Activated T-helper 17 cell treated with anti-CD3 and anti-CD28 coated beads, Interleukin-2, amount 50 U/mL, for 72 hours (primary cell): ENCODE measurements at regions not wholly inside any gene's neighbourhood (a gene's known extent, or its start where the extent isn't known, plus 50 kb on each side); places are given as distances from the start of the nearest gene placed in this dataset.

Experiments used
- ATAC-seq: fragments of 150-1000 bp; cut with Tn5 transposase; replicated peaks from 2 replicates; pipeline ENCODE4 v1.10.0; 2021; ENCODE audit warnings: mild to moderate bottlenecking, moderate library complexity
- H3K27ac Mint-ChIP-seq: one replicate; pipeline ENCODE4 v1.8.0; 2022; ENCODE audit warnings: mixed read lengths
- H3K27me3 Mint-ChIP-seq: one replicate; pipeline ENCODE4 v1.8.0; 2022; ENCODE audit warnings: mixed read lengths
- H3K36me3 Mint-ChIP-seq: one replicate; pipeline ENCODE4 v1.8.0; 2022; ENCODE audit warnings: low read depth, mild to moderate bottlenecking, mixed read lengths
- H3K4me1 Mint-ChIP-seq: one replicate; pipeline ENCODE4 v1.8.0; 2022; ENCODE audit warnings: mixed read lengths
- H3K4me3 Mint-ChIP-seq: one replicate; pipeline ENCODE4 v1.8.0; 2022; ENCODE audit warnings: mild to moderate bottlenecking, mixed read lengths
- H3K9me3 Mint-ChIP-seq: one replicate; pipeline ENCODE4 v1.8.0; 2022; ENCODE audit warnings: mixed read lengths

- H3K9me3 Mint-ChIP-seq = peaks cover 31% of the 10 kb centered on the region
Measured at GRCh38 chr11:109267293-109268095, 154.5 kb upstream of the C11orf87 start.

GRCh38 chr11:109275931-109276330 is 146.1 kb upstream of the C11orf87 start:
- H3K36me3 Mint-ChIP-seq = no peaks in the 10 kb centered on the region
- no peak for ATAC-seq
- no peaks in the 10 kb centered on the region for H3K27me3 Mint-ChIP-seq
- peaks cover 18% of the 10 kb centered on the region for H3K9me3 Mint-ChIP-seq
- no peaks in the 10 kb centered on the region for H3K4me1 Mint-ChIP-seq
- H3K4me3 Mint-ChIP-seq = no peak overlapping the region
- no peak overlapping the region for H3K27ac Mint-ChIP-seq

More at GRCh38 chr11:109267293-109268095, 154.5 kb upstream of the C11orf87 start:
- ATAC-seq = no peak
- Mint-ChIP-seq H3K36me3 (no peaks in the 10 kb centered on the region), H3K4me3 (no peak overlapping the region), H3K4me1 (no peaks in the 10 kb centered on the region), H3K27ac (no peak overlapping the region), H3K27me3 (no peaks in the 10 kb centered on the region)

DNA sequence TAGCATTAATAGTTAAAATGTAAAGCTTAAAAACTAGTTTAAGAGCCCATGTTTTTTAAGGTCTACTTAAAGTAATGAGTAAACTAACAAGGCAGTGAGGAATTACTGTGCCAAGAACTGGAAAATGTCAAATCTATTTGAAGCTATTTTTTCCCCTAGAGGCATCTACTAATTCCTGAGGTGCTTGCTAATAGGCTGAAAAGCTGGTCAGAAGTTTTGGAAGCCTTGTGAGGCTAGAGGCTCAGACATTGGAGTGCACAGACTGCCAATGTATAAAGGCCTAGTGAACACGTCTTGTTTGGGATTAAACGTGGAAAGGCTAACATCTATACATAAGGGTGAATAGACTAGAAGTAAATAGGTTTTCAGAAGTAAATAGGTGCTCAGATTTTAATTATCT is 136.5 kb upstream of the C11orf87 start:
- Mint-ChIP-seq H3K9me3 (peaks cover 3% of the 10 kb centered on the region), H3K27ac (no peak overlapping the region), H3K36me3 (no peaks in the 10 kb centered on the region), H3K4me3 (no peak overlapping the region), H3K4me1 (no peaks in the 10 kb centered on the region), H3K27me3 (no peaks in the 10 kb centered on the region)
- no peak for ATAC-seq

DNA sequence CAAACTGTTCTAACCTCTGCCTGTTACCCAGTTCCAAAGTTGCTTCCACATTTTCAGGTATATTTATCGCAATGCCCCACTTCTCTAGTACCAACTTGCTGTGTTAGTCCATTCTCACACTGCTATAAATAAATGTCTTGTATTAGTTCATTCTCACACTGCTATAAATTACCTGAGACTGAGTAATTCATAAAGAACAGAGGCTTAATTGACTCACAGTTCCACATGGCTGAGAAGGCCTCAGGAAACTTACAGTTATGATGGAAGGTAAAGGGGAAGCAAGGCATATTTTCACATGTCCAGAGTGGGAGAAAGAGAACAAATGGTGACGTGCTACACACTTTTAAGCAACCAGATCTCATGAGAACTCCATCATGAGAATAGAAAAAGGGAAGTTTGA is 130.4 kb upstream of the C11orf87 start:
- no peak for ATAC-seq
- H3K4me3 Mint-ChIP-seq = no peak overlapping the region
- no peaks in the 10 kb centered on the region for H3K4me1 Mint-ChIP-seq
- peaks cover 5% of the 10 kb centered on the region for H3K9me3 Mint-ChIP-seq
- no peak overlapping the region for H3K27ac Mint-ChIP-seq
- no peaks in the 10 kb centered on the region for H3K27me3 Mint-ChIP-seq
- H3K36me3 Mint-ChIP-seq = no peaks in the 10 kb centered on the region

DNA sequence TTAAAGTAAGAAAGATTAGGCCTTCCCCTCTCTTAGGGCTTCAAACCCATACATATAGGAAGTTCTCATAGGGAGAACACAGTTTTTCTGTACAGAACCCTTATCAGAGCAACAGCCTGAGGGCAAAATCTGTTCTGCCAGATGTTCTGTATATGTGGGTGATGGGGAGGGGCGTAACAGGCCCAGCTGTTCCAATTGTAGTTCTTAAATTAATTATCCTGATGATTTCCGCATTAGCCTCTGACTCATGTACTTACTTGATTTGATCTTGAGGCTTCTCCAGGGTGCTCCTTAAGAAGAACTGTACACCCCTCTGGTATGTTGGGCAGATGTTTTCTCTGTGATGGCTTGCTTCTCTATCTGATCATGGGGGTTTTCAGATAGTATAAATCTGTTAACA is 123.1 kb upstream of the C11orf87 start:
- H3K36me3 Mint-ChIP-seq = no peaks in the 10 kb centered on the region
- H3K27ac Mint-ChIP-seq = no peak overlapping the region
- no peaks in the 10 kb centered on the region for H3K9me3 Mint-ChIP-seq
- no peak for ATAC-seq
- no peak overlapping the region for H3K4me3 Mint-ChIP-seq
- H3K4me1 Mint-ChIP-seq = no peaks in the 10 kb centered on the region
- H3K27me3 Mint-ChIP-seq = no peaks in the 10 kb centered on the region

DNA sequence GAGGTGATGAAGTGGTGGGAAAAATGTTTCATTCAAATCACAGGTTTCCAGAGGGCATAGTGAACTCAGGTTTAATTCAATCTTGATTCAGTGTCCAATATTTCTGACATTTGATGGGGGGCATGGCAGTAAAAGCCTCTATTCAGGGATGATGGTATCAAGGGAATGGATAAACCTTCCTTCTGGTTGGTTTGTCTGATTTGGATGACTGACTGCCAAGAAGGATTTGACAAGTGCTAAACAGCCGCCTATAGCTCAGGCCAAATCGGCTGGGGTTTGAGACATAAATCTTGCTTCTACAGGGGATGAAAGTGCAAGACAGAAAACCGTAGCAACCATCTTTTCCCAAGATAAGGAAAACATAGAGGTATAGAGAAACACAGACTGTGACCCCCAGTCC is 121.8 kb upstream of the C11orf87 start:
- Mint-ChIP-seq H3K4me3 (no peak overlapping the region), H3K27ac (no peak overlapping the region), H3K9me3 (no peaks in the 10 kb centered on the region), H3K4me1 (no peaks in the 10 kb centered on the region), H3K27me3 (no peaks in the 10 kb centered on the region), H3K36me3 (no peaks in the 10 kb centered on the region)
- ATAC-seq = no peak

DNA sequence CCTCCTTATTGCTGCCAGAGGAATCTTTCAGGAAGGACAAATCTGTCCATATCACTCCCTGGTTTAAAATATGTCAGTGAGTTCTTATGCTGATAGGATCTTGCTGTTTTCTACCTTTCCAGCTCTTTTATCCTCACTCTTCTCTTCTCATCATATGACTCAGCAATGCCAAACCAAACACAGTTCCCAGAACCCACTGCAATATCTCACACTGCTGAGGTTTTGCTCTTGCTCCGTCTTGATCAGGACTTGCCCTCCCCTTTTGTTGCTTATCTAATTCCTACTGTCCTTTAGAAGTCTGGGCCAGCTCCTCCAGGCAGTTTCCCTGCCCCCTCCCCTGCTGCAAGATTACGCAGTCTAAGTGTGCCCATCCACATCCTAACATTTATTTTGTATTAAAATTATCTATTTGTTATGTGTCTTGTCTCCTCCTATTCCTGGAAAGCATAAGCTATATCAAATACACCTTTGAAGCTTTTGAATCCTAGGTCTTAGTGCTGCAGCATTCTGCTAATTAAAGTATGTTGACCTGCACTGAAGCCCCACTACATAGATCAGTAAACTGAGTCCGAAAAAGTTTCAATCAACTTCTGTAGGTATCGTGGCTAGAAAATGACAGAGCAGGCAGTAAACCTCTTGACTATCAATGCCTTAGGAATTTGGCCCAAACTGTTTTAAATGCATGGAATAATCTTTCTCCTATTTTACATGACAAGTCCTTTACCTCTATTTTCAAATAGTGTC is 119.2 kb upstream of the C11orf87 start:
- peaks cover 5% of the 10 kb centered on the region for H3K9me3 Mint-ChIP-seq
- no peak overlapping the region for H3K27ac Mint-ChIP-seq
- H3K36me3 Mint-ChIP-seq = no peaks in the 10 kb centered on the region
- no peak overlapping the region for H3K4me3 Mint-ChIP-seq
- no peak for ATAC-seq
- no peaks in the 10 kb centered on the region for H3K4me1 Mint-ChIP-seq
- no peaks in the 10 kb centered on the region for H3K27me3 Mint-ChIP-seq

- Mint-ChIP-seq H3K27ac (no peak overlapping the region), H3K36me3 (no peaks in the 10 kb centered on the region), H3K9me3 (peaks cover 5% of the 10 kb centered on the region), H3K27me3 (no peaks in the 10 kb centered on the region), H3K4me3 (no peak overlapping the region), H3K4me1 (no peaks in the 10 kb centered on the region)
- ATAC-seq = no peak
Measured at GRCh38 chr11:109303342-109303741, 118.6 kb upstream of the C11orf87 start.

DNA sequence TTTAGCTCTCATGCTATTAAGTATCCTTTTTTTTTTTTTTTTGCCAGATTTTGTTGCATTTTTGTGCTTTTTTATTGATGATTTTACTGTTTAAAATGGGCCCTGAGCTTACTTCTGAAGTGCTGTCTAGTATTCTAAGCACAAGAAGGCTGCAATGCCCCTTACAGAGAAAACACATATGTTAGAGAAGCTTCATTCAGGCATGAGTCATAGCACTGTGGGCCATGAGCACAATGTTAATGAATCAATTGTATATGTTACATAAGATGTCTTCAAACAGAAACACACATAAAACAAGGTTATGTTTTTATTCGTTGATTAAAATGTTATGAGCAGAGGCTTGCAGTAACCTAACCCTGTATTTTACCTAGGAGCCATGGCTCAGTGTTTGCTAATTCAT is 117.8 kb upstream of the C11orf87 start:
- Mint-ChIP-seq H3K27me3 (no peaks in the 10 kb centered on the region), H3K36me3 (no peaks in the 10 kb centered on the region), H3K4me1 (no peaks in the 10 kb centered on the region), H3K4me3 (no peak overlapping the region), H3K9me3 (peaks cover 5% of the 10 kb centered on the region), H3K27ac (no peak overlapping the region)
- ATAC-seq = no peak

GRCh38 chr11:109305009-109305408 is 117.0 kb upstream of the C11orf87 start:
- Mint-ChIP-seq H3K4me3 (no peak overlapping the region), H3K4me1 (no peaks in the 10 kb centered on the region), H3K9me3 (peaks cover 5% of the 10 kb centered on the region), H3K36me3 (no peaks in the 10 kb centered on the region), H3K27me3 (no peaks in the 10 kb centered on the region), H3K27ac (no peak overlapping the region)
- ATAC-seq = no peak

DNA sequence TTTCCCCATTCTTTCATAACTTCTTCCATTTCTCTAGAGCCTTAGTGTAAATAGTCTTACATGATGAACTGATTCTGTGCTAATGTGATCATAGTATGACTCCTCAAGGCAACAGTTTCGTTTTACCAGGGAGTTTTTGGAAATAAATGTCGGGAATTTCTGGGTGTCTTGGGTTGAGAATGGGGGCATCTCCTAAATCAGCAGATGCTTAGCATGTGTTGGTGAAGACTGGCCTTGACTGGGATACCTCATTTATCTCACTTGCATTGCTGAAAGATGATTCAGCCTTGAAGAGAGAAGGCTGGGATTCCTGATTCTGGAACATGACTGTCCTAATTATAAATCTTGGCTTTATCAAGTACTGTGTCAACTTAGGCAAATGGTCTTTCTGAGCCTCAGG is 115.7 kb upstream of the C11orf87 start:
- Mint-ChIP-seq H3K27ac (no peak overlapping the region), H3K36me3 (no peaks in the 10 kb centered on the region), H3K9me3 (peaks cover 5% of the 10 kb centered on the region), H3K4me1 (no peaks in the 10 kb centered on the region), H3K4me3 (no peak overlapping the region), H3K27me3 (no peaks in the 10 kb centered on the region)
- no peak for ATAC-seq

DNA sequence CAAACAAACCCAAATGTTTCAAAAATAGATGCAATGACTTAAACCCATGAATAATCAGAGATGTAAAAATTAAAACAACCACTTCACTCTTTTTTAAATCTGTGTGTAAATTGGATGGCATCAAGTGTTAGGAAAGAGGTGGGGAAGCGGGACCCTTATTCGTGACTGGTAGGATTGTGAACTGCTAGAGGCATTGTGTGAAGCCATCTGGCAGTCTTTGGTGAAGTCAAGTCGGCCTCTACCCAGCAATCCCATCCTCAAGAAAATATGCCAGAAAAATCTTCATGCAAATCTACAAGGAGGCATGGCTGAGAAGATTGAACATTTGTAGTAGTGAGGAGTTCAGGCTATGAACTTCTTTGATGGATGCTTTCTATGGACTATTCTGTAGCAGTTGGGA is 114.6 kb upstream of the C11orf87 start:
- H3K4me1 Mint-ChIP-seq = no peaks in the 10 kb centered on the region
- no peak for ATAC-seq
- H3K36me3 Mint-ChIP-seq = no peaks in the 10 kb centered on the region
- H3K9me3 Mint-ChIP-seq = peaks cover 5% of the 10 kb centered on the region
- H3K27ac Mint-ChIP-seq = no peak overlapping the region
- no peaks in the 10 kb centered on the region for H3K27me3 Mint-ChIP-seq
- H3K4me3 Mint-ChIP-seq = no peak overlapping the region

- Mint-ChIP-seq H3K4me3 (no peak overlapping the region), H3K27me3 (no peaks in the 10 kb centered on the region), H3K4me1 (no peaks in the 10 kb centered on the region), H3K36me3 (no peaks in the 10 kb centered on the region), H3K9me3 (peaks cover 5% of the 10 kb centered on the region), H3K27ac (no peak overlapping the region)
- no peak for ATAC-seq
Measured at GRCh38 chr11:109308551-109308950, 113.4 kb upstream of the C11orf87 start.

DNA sequence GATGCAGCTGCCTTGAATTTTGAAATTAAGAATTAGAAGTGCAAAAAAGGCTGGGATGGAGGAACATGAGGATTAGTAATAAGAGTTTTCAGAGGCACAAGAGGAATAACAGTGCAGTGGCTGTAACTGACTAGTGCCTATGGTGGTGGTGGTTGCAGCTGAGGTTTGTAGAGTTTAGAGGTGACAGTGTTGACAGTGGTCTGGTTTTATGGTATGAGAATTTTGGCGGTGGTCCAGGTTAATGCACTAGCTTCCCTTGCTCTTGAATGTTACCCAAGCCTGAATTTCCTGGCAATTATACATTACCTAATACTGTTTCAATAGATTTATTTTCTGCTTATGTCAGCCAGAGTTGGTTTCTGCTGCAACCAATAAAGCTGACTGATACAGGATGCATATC is 112.8 kb upstream of the C11orf87 start:
- Mint-ChIP-seq H3K4me3 (no peak overlapping the region), H3K27ac (no peak overlapping the region), H3K27me3 (no peaks in the 10 kb centered on the region), H3K9me3 (peaks cover 5% of the 10 kb centered on the region), H3K4me1 (no peaks in the 10 kb centered on the region), H3K36me3 (no peaks in the 10 kb centered on the region)
- no peak for ATAC-seq

- Mint-ChIP-seq H3K4me3 (no peak overlapping the region), H3K27me3 (no peaks in the 10 kb centered on the region), H3K9me3 (peaks cover 10% of the 10 kb centered on the region), H3K36me3 (no peaks in the 10 kb centered on the region), H3K4me1 (no peaks in the 10 kb centered on the region), H3K27ac (no peak overlapping the region)
- no peak for ATAC-seq
Measured at GRCh38 chr11:109317726-109318125, 104.3 kb upstream of the C11orf87 start.
